KG1 (cell line): ENCODE measurements at regions not wholly inside any gene's neighbourhood (a gene's known extent, or its start where the extent isn't known, plus 50 kb on each side); places are given as distances from the start of the nearest gene placed in this dataset.

Experiments used
- DNase-seq: peaks from one replicate; lab custom pipeline; 2025; lab: John Stamatoyannopoulos, UW

DNA sequence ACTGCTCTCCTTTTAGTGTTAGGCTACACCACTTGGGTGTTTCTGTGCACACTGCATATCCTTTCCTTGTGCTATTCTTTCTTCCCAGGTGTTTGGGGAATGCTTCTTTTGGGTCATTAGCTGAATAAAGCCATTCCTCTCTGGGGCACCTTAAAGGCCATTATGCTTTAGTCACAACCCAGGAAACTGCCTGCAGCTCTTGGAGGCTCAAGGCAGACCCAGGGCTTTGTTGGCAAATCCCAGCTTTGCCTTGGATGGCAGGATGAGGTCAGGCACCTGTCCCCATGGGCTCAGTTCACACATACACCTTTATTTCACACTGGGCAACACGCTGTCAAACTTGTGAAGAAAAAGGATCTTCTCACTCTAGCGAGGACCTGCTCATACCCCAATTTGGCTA lies 460.6 kb downstream of the CCSER2 start:
- no peak for DNase-seq

DNA sequence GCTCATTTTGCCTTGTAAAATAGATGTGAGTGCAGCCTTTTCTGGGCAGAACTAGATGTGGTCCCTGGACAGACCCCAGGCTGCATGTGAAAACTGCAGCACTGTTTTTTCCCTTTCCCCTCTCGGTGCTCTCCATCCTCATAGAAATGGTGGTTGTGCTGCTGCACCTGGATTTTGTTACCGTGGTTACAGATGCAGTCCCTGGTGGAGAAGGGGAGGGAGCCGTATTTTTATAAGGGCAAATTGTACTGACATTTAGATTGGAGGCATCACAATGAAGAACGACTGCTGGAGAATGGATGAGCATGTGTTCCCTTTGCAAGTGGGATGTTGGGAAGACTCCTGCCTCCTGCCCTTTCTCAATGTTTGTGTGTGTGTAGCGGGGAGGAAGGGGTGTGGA lies 469.9 kb downstream of the CCSER2 start:
- DNase-seq = no peak

DNA sequence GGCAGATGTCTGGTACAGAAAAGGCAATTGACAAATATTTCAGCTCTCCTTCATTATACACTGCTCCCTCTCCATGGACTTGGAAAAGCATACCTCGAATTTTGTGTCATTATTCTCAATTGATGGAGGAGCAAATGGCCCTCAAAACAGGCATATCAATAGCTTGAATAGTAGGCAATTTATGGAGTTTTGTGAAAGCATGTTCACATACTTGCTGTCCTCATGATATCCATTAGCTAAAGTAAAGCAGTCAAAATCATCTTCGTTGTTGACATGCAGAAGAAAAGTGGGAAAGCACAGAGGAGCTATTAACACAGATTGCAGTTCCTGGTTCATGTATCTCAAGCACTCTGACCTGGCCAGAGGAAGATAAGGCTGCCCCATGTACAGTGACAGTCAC lies 472.8 kb downstream of the CCSER2 start:
- DNase-seq = no peak

DNA sequence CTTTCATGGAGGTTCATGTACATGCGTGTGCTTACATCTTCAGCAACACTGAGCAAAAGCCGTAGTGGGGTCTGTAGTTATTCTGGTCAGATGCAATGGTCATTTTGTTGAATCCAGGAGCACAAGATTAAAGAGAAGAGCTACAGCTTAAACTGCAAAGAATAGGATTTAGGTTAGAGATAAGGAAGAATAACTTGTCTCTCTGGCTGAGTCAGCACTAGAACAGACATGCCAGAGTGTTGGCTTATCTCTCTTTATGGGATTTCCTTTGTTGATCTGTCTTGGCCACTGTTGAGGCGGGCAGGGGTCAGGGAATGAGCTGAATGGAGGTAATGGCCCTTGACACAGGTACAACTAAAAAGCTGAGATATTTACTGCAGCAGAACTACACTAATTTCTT lies 473.5 kb downstream of the CCSER2 start:
- no peak for DNase-seq

DNA sequence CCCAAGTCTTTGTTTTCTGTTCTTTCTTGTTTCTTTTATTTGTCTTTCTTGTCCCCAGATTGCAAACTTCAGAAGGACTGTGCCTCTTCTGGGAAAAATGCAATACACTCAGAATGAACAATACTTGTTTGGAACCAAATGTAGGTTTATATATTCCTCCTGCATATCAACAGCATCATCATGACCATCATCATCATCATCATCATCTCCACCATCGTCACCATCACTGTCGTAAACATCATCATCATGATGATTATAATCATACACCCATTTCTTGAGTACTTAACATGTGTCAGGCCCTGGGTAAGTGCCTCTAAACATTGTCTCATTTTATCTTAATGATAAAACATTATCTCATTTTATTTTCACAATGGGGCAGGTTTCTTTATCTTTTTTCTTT lies 476.8 kb downstream of the CCSER2 start:
- DNase-seq = no peak

DNA sequence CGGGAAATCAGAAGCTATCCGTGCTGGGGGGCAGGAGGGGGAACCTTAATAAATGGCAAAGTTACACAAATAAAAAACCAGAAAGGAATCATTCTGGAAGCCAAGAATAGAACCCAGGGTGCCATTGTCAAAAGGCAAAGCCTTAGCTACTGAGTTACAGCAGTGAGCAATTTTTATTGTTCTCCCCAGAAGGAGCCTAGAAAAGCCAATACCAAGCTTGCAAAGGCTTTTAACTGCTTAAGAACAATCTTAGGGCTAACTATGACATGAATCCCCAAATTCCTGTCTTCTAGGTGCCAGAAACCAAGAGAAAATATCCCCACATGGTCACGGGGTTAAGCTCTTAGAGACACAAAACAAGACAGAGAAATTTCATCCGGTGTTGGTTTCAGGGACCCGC lies 482.7 kb downstream of the CCSER2 start:
- no peak for DNase-seq

DNA sequence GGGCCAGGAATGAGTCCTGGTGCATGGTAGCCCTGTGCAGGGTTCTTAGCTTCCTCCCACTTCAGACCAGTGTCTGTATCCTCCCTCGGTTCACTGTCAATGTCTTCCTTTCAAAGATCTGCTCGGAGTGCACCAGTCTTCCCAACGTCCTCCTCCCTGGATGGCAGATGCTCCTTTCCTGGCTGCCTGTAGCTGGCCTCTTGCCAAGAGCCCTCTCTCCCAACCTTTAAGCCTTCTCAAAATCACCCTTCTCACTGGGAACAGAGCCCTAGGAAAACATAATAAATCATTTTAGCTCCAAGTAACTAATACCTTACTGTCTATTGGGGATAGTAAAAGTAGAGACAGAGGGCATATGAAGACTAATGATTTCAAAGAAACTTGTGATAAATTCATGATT lies 490.6 kb downstream of the CCSER2 start:
- DNase-seq = no peak

DNA sequence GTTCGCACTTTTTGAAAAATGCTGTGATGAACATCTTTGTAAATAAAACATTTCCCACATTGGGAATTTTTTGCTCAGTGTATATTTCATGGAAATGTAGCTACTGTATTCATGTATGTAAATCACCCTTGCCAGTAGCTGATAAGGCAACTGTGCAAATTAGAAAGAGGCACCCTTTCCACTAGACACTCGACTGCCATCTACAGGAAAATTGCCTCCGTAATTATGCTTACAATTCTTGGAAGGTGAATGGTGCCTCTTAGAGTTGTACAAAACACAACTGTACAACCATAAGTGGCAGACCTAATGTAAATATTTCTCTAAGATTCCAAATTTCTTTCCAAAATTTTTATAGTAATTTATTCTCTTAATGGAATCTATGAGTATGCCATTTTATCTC lies 491.7 kb downstream of the CCSER2 start:
- no peak for DNase-seq

DNA sequence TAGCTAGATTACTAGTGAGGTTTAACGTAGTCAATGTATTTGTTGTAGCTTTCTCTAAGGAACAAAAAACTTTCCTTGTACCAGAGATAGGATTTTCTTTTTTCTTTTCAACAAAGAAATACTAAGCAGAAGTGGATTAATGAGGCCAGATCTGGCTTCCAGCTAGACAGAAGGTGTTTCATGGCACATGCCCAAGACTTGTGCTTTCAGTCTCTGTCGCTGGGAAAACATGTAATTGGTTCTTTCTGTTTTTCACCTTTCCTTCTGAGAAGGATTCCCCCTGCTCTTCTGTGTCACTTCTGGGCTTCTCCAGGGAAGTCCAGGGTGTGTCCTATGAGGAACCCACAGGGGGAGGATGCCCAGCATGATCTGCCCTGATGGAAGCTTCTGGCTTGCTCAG lies 492.2 kb downstream of the CCSER2 start:
- DNase-seq = no peak

DNA sequence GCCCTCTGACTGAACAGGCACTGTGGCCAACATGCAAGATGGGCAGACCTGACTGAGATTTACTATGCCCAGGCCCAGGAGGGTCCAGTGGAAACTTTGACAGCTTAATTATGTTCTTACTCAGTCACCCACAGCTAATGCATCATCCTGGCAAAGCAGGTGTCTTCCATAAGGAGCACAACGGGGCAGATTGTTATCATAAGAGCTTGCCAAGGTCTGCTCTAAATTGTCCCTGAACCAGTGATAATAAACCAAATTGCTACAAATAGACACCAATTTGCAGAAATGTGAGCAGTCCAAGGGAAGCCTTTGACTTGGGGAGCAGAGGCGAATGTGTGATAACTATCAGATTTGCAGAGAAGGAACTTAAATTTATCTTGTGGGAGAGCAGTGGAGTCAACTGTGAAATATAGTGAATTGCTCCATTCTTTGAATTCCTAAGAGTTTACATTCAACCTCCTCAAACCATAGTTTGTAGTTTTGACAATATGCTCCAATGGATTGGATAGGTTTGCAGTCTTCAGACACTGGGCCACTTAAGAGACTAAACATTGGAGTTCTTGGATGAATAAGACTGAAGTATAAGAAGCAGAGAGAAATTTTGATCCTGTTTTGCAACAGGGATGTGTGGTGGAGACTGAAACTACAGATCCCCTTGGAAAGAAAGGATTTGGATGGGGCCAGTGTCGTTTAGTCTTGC lies 494.7 kb downstream of the CCSER2 start:
- DNase-seq = no peak

DNA sequence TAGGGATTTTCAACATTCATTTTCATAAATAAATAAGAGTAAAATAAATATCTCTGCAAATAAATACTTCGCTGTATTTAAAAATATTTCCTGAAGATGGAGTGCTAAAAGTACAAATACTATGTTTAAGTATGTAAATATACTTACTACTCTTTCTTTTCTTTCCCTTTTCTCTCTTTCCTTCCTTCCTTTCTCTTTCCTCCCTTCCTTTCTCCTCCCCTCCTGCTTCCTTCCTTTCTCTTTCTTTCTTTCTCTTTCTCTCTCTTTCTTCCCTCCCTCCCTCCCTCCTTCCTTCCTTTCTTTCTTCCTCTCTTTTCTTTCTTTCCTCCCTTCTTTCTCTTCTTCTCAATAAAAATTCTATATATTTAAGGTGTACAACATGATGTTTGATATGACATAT lies 496.1 kb downstream of the CCSER2 start:
- no peak for DNase-seq

DNA sequence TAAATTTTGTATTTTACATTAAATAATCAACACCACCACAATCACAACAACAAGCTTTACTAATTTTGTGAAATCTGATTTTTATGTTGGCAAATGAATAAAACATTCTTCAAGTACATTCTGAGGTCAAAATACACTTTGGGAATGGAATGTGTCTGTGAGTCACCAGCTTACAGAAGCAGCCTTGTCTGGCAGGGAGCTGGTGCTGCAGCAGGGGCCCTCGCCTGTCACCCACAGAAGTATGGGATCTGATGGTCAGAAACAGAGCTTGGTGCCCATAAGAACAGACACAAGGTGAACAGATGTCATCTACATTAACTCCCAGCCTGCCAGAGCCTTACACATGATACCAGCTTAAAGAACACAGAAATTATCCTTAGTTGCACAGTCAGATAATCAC lies 496.9 kb downstream of the CCSER2 start:
- no peak for DNase-seq

DNA sequence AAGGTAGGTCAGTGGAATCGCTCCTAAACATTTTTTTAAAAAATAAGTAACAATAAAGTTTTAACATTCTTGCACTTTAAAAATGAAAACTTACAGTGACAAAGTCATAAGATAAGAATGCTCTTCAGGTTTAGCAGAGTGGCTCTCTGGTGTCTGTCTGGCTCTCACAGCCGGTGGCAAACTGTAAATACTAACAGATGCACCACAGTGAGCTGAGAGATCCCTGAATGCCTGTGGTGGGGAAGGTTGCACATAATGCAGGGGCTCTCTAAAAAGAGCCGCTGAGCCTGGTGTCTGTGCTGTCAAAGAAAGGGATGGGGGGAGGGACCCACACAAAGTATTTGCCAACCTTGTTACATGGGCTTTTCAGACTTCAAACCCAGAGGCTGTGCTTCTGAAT lies 498.3 kb downstream of the CCSER2 start:
- DNase-seq = no peak

DNA sequence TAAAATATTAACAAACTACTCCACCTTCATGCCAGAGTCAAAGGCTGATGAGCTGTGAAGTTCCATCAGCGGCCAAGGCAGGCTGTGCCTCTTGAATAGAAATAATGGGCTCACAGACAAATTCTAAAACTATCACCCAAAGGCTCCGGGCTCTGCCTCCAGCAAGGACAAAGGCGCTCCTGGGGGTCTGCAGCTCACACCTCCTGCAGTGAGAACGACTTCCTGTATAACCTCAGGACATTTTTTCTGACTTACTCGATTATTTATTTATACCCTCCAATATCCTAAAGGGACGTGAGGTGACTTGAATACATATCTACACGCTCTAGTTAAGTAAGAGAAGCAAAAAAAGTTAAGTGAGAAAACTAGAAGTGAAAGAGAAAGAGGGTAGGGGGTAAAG lies 500.7 kb downstream of the CCSER2 start:
- no peak for DNase-seq

DNA sequence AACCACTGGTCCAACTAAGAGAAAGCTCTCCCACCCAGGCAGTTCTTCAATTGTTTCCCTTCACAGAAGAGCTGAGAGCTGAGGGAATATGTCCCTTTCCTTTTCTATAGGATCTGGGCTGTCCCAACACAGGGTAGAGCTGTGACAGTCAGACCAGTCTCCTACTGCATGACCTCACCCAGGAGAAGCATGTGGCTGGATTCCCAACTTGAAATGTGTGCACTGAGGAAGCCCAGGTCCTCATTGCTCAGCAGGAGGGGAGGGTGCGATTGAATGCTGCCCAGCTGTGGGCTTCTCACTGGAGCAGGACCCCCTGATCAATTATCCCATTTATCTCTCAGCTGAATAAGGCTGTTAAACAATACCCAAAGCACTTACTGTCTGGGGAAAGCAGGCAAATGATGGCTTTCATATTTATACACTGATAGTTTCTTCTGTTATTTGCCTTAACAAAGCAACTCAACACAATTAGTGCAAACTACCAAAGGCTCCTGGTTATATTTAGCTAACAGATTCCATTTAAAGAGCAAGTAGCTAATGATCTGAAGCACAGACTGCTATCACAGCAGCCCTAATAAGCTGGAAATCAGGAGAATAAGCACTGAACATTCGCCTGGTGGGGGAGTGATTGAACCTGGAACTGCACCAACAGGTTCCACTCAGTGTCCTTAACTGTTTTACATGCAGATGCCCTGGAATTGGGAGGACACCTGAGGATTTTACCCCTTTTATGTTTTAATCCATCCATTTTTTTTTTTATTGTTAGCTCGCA lies 508.8 kb downstream of the CCSER2 start:
- no peak for DNase-seq

DNA sequence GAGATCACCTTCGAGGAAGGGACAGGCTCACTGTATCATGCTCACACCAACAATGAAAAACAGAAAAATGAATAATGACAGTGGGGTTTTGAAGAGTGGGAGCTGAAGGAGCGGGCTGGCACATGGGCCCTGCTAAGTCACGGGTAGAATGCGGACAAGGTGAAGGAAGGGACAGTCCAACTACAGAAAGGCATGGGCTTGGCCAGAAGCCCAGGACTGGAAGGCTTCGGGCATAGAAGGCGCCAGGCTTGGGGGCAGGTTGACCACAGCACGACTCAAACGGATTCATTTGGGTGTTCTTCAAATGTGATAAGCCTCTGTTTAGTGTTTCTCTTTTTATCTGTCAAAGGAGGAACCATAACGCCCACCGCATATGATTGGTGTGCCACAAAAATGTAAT lies 509.5 kb downstream of the CCSER2 start:
- no peak for DNase-seq

DNA sequence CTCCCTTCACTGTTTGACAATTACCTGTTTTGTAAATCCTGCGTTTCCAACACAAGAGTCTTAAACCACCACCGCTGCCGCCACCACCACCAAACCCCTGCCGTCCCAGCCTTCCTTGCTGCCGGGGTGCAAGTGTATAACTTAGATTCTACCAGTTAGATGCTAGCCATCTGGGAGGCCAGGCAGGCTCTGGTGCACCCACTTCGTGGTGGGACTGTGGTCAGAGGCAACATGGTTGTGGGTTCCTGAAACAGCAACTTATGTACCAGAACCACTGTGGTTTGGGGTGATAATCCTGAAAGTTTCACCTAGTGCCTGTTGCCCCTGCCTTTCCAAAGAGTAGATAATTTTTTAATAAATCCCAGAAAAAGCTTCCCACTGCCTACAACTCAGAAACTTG lies 510.5 kb downstream of the CCSER2 start:
- no peak for DNase-seq

DNA sequence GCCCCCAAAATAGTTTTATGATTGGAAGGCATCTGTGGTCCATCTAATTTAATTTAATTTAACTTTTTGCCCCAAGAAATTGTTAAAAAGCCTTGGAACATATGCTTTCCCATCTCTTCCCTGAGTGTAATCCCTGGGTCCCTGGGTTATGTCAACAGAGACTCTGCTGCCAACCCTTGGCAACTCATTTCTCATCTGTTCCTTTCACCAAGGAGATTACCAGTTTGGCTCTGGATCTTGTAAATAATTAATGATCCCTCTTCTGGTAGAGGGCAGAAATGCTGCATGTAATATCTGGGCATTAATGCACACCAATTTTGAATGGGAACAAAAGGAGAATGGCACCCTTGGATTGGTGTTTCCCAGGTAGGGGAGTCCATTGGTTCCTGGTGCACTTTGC lies 514.2 kb downstream of the CCSER2 start:
- no peak for DNase-seq

DNA sequence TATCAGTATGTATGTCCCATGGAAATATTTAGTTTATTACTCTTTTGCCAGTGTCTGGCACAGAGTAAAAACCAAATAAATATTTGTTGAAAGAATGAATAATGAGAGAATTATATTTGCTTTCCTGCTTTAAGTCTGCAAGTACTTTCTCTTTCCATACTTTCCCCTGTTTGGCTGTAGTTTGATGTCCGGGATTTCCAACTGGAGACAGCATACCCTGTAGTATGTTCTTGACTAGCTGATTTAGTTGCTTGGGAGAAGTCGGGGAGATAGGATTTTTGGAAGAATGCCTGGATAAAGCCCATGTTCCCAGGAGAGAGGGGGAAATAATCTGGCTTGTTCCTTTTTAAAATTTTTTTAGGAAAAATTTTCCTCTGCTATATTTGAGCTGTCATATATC lies 516.1 kb downstream of the CCSER2 start:
- no peak for DNase-seq

DNA sequence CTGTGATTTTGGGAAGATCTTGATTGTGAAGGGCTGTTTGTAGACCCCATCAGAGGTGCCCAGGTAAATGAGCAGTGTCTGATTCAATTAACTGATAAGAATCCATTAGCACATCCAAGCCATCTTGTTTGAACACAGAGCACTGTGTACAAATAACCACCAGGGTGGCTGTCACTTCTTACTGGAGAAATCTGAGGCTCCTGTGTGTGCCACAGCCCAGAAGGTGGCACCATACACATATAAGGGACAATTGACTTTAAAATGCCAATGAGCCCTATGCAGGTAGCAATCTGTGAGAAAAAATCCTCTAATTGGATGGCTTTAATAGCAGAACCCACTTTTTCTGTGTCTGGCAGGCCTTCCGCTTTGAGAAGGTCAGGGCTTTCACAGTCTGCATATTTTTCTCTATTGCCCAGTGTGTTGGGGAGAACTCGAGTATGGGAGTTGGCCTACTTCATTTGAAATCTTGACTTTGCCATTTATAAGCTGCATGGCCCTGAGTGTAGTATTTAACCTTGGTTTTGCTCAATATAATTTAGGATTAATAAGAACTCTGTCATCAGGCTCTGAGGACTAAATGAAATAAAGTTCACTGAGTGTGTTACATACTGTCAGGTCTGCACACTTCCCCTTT lies 517.4 kb downstream of the CCSER2 start:
- no peak for DNase-seq

DNA sequence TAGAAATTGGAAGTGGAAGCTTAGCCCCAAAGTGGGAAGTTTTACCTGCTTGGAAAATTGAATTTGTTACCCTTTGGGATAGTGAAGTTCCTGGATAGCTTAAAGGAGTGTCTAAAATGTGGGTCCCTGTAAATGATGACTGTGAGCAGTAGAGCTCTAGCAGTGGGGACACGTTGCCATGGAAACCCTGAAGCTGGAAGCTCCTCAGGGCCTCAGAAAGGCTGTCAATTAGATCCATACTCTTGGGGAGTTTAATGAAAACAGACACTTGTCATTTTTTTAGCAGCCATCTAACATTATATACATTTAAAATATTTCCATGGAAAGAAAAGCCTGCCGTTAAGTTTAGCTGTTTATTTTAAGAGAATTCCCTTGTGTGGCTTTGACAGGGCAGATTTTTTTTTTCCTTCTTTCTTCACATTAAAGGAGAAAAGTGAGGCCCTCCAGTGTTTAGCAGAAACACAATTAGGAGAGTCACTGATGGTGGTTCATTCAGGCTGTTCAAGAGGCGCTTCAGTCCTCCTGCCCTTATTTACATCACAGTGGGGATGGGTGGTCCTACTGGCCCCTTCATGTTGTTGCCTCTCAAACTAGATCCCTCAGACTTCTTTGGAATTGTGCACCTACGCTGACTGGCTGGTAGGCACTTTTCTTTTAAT lies 518.4 kb downstream of the CCSER2 start:
- no peak for DNase-seq

DNA sequence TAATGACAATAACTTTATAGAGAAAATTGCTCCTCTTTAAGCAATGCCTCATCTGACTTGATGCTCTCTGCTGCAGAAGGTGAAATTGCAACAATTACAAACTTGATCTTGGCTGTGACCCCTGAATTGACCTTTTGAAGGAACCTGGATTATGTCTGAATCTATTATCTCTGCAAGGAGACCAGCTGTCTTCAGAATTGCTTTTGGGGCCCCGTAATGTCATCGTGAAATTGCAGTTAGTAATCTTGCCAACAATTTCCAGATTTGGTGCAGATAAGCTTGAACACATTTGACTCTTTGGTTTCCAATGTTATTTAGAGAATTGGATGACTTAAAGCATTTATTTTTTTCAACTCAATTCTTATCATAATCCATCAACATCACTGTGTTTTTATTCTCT lies 520.6 kb downstream of the CCSER2 start:
- no peak for DNase-seq

DNA sequence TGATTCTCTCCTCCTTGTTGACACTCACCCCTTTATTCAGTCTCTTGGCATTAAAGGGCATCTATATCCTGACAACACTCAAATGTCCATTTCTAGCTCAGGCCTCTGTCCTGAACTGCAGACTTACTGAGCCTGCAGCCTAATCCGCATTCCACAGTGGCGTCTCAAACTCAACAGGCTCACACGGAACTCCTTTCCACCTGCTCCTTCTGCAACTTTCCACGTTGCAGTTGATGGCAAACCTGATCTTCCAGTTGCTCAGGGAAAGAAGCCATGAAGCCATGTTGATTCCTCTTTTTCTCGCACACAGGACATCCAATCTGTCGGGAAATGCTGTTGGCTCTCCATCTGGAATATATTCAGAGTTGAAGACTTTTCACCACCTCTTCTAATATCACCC lies 522.4 kb downstream of the CCSER2 start:
- no peak for DNase-seq
